ENCODE measurements at regions not wholly inside any gene's neighbourhood (a gene's known extent, or its start where the extent isn't known, plus 50 kb on each side); places are given as distances from the start of the nearest gene placed in this dataset.

DNA sequence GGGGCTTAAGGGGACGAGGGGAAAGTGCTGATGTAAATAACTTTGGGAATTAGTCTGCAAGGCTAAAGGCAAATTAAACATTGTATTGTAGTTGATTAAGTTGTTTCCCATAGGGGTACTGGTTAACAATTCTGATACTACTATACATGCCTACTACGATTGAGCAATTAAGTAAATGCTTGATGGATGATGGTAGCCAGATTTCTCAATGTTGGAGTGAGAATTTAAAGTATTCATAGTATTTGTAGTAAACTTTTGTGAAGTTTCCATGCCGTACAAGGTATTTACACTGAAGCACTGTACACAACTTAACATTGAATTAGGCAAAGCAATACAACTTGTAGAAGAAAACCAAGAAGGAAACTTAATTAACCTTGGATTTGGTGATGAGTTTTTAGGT, 852.3 kb downstream of the QKI start:
- no peak for DNase-seq

GRCh38 chr6:164262348-164262747, 847.8 kb downstream of the QKI start:
- DNase-seq, result no peak

DNA sequence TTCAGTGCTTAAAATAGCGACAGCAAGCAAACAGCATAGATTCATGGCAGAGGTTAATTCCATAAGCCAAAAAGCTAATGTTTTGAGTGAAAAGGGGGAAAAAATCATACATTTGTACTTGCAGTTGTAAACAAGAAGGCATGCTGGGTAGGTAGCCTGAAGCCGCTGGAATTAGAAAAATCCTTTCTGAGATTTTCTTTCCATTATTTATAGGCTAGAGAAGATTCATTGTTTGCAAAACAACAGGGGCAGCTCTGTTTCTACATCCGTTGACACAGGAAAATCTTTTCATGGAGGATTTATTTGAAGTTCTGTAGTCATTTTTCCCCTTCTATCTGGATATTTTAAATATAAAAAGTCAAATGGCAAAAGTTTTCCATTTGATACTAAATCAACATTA, 843.9 kb downstream of the QKI start:
- no peak for DNase-seq

DNA sequence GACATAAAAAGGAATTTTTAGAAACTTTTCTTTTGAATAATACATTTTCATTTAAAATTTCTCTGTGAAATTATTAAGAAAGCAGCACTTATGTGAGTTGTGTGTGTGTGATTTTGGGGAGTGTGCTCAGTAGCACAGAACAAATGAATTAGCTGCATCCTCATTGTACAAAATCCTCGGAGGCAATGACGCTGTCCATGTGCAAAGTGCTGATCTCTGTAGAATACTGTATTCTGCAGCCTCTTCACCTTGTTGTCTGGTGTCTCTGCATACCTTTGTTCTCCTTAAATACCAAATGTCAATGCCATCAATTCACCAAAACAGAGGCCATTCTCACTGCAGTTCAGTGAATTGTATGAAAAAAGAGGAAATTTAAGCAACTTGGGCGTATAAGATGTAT, 838.4 kb downstream of the QKI start:
- DNase-seq, result no peak

GRCh38 chr6:164252291-164252690, 837.8 kb downstream of the QKI start:
- no peak for DNase-seq

- no peak for DNase-seq
These were observed 832.6 kb downstream of the QKI start for GRCh38 chr6:164247106-164247505.

DNA sequence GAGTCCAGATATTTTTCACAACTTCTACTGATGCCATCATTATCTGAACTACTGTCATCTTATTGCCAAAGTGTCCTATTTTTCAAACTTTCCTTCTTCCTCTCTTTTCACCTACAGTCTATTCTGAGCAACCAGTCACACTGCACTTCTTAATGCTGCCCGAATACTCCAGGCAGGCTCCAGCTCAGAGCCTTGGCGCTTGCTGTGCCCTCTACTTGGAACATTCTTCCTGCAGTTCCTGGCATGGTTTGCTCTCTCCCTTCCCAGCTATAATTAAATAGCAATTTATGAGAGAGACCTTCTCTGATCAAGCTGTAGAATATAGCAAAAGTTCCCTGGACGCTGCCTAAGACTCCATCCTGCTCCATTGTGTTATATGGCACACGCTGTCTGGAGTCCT, 831.6 kb downstream of the QKI start:
- DNase-seq, result no peak

GRCh38 chr6:164243949-164244348, 829.4 kb downstream of the QKI start:
- DNase-seq, result no peak

DNA sequence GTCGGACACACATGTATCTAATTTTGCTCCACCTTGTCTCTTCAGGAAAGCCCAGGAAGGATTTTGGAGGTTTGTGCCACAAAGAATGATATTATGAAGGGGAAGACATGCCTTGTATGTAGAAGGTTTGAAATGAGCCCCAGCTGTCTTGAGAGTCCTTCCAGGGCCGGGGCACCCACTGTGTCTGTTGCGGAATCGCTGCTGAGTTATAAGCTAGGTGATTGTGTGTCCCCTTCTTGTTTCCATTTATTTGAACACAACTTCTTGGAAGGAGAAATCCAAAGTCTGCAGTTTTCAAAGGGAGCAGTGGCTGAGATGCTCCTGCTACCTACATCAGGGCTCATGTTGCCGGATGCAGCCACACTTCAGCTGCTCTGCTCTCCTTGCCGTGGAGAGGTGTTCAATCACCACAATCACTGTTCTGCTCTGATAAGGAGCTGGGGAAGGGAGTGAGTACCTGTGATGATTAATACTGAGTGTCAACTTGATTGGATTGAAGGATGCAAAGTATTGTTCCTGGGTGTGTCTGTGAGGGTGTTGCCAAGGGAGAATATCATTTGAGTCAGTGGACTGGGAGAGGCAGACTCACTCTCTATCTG, 828.6 kb downstream of the QKI start:
- DNase-seq, result no peak

DNA sequence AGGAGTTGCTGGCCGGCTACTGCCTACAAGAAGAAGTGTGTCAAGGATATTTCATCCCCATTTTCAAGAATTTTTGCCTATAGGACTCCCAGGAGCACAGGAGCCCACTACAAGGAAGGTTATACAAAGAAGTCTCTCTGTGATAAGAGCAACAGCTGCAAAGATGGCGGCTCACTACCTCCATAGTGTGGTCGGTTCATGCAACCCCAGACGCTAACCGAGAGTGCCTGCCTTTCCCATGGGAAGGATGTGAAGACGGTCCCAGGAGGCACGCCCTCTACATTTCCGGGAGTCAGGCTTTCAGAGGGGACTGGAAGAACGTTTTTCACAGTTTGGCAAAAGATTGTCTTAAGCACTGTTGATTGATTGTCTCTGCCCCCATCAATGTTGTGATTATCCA, 816.3 kb downstream of the QKI start:
- DNase-seq, result no peak

GRCh38 chr6:164230259-164230658, 815.7 kb downstream of the QKI start:
- DNase-seq, result no peak

DNA sequence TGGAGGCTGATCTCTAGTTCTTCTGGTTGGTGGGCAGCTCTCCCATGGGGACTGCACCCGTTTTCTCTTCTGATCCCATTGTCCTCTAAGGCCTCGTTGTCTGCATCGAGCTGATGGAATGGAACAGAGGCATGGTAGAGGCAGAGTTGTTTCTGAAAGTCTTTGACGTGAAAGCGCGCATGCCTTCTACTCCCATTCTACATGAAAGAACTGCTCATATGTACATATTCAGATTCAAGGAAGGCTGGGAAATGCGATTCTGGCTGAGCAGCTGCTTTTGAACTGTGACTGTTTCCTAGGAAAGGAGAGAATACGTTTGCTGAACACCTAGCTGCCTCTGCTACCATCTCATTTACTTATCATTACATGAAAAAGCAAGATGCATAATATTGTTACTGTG, 815.2 kb downstream of the QKI start:
- DNase-seq, result no peak

- DNase-seq, result no peak
These were observed 813.5 kb downstream of the QKI start for GRCh38 chr6:164227952-164228522.

GRCh38 chr6:164216839-164217238, 802.3 kb downstream of the QKI start:
- no peak for DNase-seq

GRCh38 chr6:164216368-164216767, 801.9 kb downstream of the QKI start:
- DNase-seq, result no peak

- no peak for DNase-seq
These were observed 799.5 kb downstream of the QKI start for GRCh38 chr6:164214066-164214465.

GRCh38 chr6:164211254-164211653, 796.7 kb downstream of the QKI start:
- DNase-seq, result no peak

GRCh38 chr6:164210783-164211182, 796.3 kb downstream of the QKI start:
- no peak for DNase-seq

GRCh38 chr6:164210323-164210722, 795.8 kb downstream of the QKI start:
- DNase-seq, result no peak

GRCh38 chr6:164208371-164208770, 793.9 kb downstream of the QKI start:
- DNase-seq, result no peak

- DNase-seq, result no peak
These were observed 792.4 kb downstream of the QKI start for GRCh38 chr6:164206807-164207423.

DNA sequence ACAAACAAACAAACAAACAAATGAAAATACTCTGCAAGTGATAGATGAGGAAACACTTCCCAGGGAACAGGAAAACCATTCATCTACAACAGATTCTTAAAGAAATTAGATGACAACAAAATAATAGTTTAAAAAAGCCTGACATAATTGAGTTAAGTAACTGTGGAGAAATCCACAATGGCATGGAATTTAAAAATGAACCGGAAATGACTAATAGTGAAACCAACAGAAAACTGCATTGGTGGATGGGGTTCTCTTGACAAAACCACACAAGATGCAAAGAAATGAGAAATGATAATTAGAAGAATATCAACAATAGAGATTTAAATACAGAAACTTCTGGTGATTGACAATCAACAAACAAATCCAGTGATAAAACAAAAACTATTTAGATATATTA, 785.6 kb downstream of the QKI start:
- DNase-seq, result no peak

DNA sequence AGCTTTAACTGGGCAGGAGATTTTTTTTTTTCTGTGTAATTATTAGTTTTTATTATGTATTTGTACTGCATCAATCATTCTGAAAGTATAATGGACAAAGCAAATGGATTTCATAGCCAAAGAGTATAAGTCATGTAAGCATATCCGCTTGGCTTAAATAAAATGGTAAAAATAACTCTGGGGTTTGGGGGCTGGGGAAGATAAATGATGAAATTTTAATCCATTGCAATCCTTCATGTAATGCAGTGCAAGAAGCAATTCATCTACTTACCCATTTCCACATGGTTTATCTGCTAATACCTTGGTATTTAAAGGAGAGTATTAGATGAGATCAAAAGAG, 781.4 kb downstream of the QKI start:
- DNase-seq, result no peak

- DNase-seq, result no peak
These were observed 780.9 kb downstream of the QKI start for GRCh38 chr6:164195278-164195941.

GRCh38 chr6:164188861-164189260, 774.3 kb downstream of the QKI start:
- DNase-seq, result no peak
